MCF 10A (cell line): ENCODE measurements at regions not wholly inside any gene's neighbourhood (a gene's known extent, or its start where the extent isn't known, plus 50 kb on each side); places are given as distances from the start of the nearest gene placed in this dataset.

ENCODE experiments used
- BruUV-seq: library from RNA; stranded (reverse); fragments of 400-500 nt; replicated peaks from 2 replicates; lab custom pipeline; 2021; lab: Mats Ljungman, UMichigan
- CTCF ChIA-PET: fragments of 300-600 bp; sonication (Branson Sonifier 250); formaldehyde crosslinking; extraction: SDS; loops from one replicate; lab custom pipeline; 2021; ENCODE audit warnings: antibody characterized with exemption, inconsistent platforms; lab: Yijun Ruan, JAX
- POLR2A ChIA-PET: fragments of 300-600, 350-650 bp; sonication (Branson Sonifier 250); formaldehyde crosslinking; extraction: SDS; loops from one replicate; lab custom pipeline; 2020; ENCODE audit warnings: antibody characterized with exemption, inconsistent platforms; lab: Yijun Ruan, JAX
- DNase-seq: peaks from one replicate; pipeline ENCODE4 v3.0.0-alpha.2; 2018; ENCODE audit not compliant: unreplicated experiment
- H3K27ac Mint-ChIP-seq: one replicate; pipeline ENCODE4 v1.8.0; 2022; ENCODE audit warnings: mild to moderate bottlenecking, low read depth, mixed read lengths; ENCODE audit not compliant: unreplicated experiment
- H3K27me3 Mint-ChIP-seq: one replicate; pipeline ENCODE4 v1.8.0; 2022; ENCODE audit warnings: mixed read lengths; ENCODE audit not compliant: insufficient read depth, unreplicated experiment
- H3K36me3 Mint-ChIP-seq: one replicate; pipeline ENCODE4 v1.8.0; 2022; ENCODE audit warnings: mild to moderate bottlenecking, moderate library complexity, mixed read lengths; ENCODE audit not compliant: insufficient read depth, unreplicated experiment
- H3K4me1 Mint-ChIP-seq: one replicate; pipeline ENCODE4 v1.8.0; 2022; ENCODE audit warnings: mixed read lengths; ENCODE audit not compliant: insufficient read depth, unreplicated experiment
- H3K4me3 Mint-ChIP-seq: one replicate; pipeline ENCODE4 v1.8.0; 2022; ENCODE audit warnings: mild to moderate bottlenecking, moderate library complexity, mixed read lengths; ENCODE audit not compliant: unreplicated experiment
- H3K9me3 Mint-ChIP-seq: one replicate; pipeline ENCODE4 v1.8.0; 2022; ENCODE audit warnings: mixed read lengths; ENCODE audit not compliant: unreplicated experiment
- CTCF ChIP-seq: fragments of 200-600 bp; IDR thresholded peaks from one replicate; pipeline ENCODE4 v1.8.0; 2022; ENCODE audit warnings: antibody characterized with exemption, mild to moderate bottlenecking; ENCODE audit not compliant: unreplicated experiment
- intact Hi-C: fragments of 100-400 bp; cut with micrococcal nuclease; formaldehyde crosslinking; loops from 2 replicates; pipeline ENCODE4 v1.14.1; 2022

GRCh38 chr14:98965076-98965475 is 306.9 kb downstream of the BCL11B start:
- CTCF ChIA-PET = interaction anchor here (0.6 kb wide), 1 partner anchor 58 kb away, joined by 3 read pairs; no protein-coding TSS in a partner anchor
- Mint-ChIP-seq H3K27ac (no peak overlapping the region), H3K4me1 (peaks cover 5% of the 10 kb centered on the region), H3K4me3 (no peak overlapping the region), H3K9me3 (no peaks in the 10 kb centered on the region), H3K36me3 (peaks cover 6% of the 10 kb centered on the region), H3K27me3 (peaks cover 17% of the 10 kb centered on the region)
- intact Hi-C loops = no loop called here
- POLR2A ChIA-PET = no interaction called here
- no peak for TF ChIP-seq CTCF
- BruUV-seq = no TSS peak
- no peak for DNase-seq

- H3K4me1 Mint-ChIP-seq = peaks cover 5% of the 10 kb centered on the region
- no peaks in the 10 kb centered on the region for H3K9me3 Mint-ChIP-seq
- H3K36me3 Mint-ChIP-seq = peaks cover 6% of the 10 kb centered on the region
- BruUV-seq = no TSS peak
- DNase-seq = no peak
- H3K4me3 Mint-ChIP-seq = no peak overlapping the region
- POLR2A ChIA-PET = interaction anchor here (1.0 to 1.4 kb wide), 2 partner anchors 9 to 16 kb away, joined by 3 read pairs; no protein-coding TSS in a partner anchor
- intact Hi-C loops = no loop called here
- no peak for TF ChIP-seq CTCF
- H3K27ac Mint-ChIP-seq = no peak overlapping the region
- peaks cover 17% of the 10 kb centered on the region for H3K27me3 Mint-ChIP-seq
- CTCF ChIA-PET = interaction anchor here (0.6 to 0.7 kb wide), 2 partner anchors 8 to 70 kb away, joined by 4 to 5 read pairs; no protein-coding TSS in a partner anchor
These were observed 306.0 kb downstream of the BCL11B start for GRCh38 chr14:98966016-98966415.

GRCh38 chr14:98966475-98967162 is 305.4 kb downstream of the BCL11B start:
- H3K27me3 Mint-ChIP-seq = peaks cover 17% of the 10 kb centered on the region
- H3K9me3 Mint-ChIP-seq = no peaks in the 10 kb centered on the region
- POLR2A ChIA-PET = interaction anchor here (0.6 to 1.4 kb wide), 4 partner anchors 9 to 1026 kb away, joined by 3 read pairs; no protein-coding TSS in a partner anchor
- no peak for TF ChIP-seq CTCF
- H3K4me3 Mint-ChIP-seq = no peak overlapping the region
- intact Hi-C loops = no loop called here
- peaks cover 5% of the 10 kb centered on the region for H3K4me1 Mint-ChIP-seq
- H3K27ac Mint-ChIP-seq = no peak overlapping the region
- BruUV-seq = no TSS peak
- CTCF ChIA-PET = interaction anchor here (0.7 kb wide), 1 partner anchor 9 kb away, joined by 4 read pairs; no protein-coding TSS in a partner anchor
- peaks cover 6% of the 10 kb centered on the region for H3K36me3 Mint-ChIP-seq
- DNase-seq = no peak

- Mint-ChIP-seq H3K9me3 (no peaks in the 10 kb centered on the region), H3K27me3 (no peaks in the 10 kb centered on the region), H3K4me1 (no peaks in the 10 kb centered on the region), H3K4me3 (no peak overlapping the region), H3K36me3 (no peaks in the 10 kb centered on the region), H3K27ac (no peak overlapping the region)
- ChIA-PET POLR2A (no interaction called here), CTCF (no interaction called here)
- BruUV-seq = no TSS peak
- TF ChIP-seq CTCF = no peak
- no peak for DNase-seq
- intact Hi-C loops = no loop called here
These were observed 297.9 kb downstream of the BCL11B start for GRCh38 chr14:98974113-98974512.
